H7 (cell line): ENCODE measurements at regions not wholly inside any gene's neighbourhood (a gene's known extent, or its start where the extent isn't known, plus 50 kb on each side); places are given as distances from the start of the nearest gene placed in this dataset.

Experiments used
- DNase-seq: peaks from one replicate; pipeline ENCODE4 v3.0.0; 2012
- H3K27me3 ChIP-seq: 2 replicates; pipeline ENCODE4 v1.6.0; 2011; ENCODE audit warnings: mild to moderate bottlenecking, low read length; ENCODE audit not compliant: control insufficient read depth, insufficient read depth
- H3K36me3 ChIP-seq: replicated peaks from 2 replicates; pipeline ENCODE4 v1.5.1; 2011; ENCODE audit warnings: low read length; ENCODE audit not compliant: control insufficient read depth, insufficient read depth
- H3K4me3 ChIP-seq: 2 replicates; pipeline ENCODE4 v1.5.1; 2011; ENCODE audit warnings: low read depth, mild to moderate bottlenecking, control low read depth, low read length, moderate library complexity; ENCODE audit not compliant: insufficient read depth

DNA sequence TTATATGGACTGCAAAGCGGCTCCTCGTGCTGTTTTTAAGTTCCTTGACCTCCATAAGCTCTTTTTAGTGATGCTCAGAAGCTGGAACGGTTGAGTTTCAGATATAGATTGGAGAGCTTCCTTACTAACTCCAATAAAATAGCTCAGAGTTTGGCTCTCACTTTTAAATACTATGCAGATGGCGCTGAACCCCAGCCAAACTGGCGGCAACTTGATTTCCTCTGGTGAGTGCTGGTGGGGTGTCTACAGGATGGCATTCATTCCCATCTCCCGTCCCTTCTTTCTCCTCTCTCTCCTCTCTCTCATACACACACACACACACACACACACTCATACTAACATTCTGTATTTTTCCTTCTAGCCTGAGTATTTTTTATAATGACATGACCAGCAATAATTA, 346.3 kb downstream of the ETNK1 start:
- H3K4me3 ChIP-seq, result no peak overlapping the region
- no peaks in the 10 kb centered on the region for H3K36me3 ChIP-seq
- no peaks in the 10 kb centered on the region for H3K27me3 ChIP-seq
- DNase-seq, result no peak

DNA sequence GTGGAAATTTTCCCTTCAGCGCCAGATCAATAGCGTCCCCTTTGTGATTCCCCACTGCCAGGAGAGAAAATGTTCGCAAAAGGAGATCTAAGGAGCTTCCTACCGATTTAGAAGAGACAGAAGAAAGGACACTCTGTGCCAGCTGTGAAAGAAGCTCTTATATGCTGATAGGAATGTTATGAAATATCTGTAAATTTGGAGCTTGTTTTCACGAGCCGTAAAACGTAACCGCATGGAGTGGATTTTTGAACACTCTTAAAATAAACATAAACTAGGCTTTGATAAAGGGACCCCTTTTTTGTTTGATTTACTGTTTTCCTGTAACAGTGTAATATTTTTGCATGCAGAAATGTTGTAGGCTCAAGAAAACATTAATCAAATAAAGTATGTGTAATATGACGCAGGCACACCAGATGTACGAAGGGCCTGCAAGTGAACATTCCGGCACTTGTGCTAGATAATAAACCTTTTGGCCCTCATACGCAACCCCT, 346.8 kb downstream of the ETNK1 start:
- Histone ChIP-seq H3K4me3 (no peak overlapping the region), H3K36me3 (no peaks in the 10 kb centered on the region), H3K27me3 (no peaks in the 10 kb centered on the region)
- no peak for DNase-seq

DNA sequence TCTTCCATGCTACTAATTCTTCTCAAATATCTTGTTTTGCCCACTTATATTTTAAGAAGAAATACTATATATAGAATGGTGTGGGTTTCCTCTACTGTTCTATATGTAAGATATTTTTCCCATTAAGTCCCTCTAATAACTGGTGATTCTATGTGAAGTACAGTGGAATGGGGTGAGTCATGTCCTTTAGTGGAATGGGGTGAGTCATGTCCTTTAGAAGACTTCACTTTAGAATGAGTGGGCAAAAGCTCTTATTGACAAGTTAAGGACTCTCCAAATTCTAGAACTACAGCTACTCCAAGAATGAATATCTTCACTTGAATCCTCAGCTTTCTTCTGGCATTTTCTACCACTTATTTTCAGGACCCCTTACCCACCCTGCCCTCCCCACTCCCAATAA, 349.9 kb downstream of the ETNK1 start:
- Histone ChIP-seq H3K27me3 (no peaks in the 10 kb centered on the region), H3K36me3 (no peaks in the 10 kb centered on the region), H3K4me3 (no peak overlapping the region)
- DNase-seq, result no peak

DNA sequence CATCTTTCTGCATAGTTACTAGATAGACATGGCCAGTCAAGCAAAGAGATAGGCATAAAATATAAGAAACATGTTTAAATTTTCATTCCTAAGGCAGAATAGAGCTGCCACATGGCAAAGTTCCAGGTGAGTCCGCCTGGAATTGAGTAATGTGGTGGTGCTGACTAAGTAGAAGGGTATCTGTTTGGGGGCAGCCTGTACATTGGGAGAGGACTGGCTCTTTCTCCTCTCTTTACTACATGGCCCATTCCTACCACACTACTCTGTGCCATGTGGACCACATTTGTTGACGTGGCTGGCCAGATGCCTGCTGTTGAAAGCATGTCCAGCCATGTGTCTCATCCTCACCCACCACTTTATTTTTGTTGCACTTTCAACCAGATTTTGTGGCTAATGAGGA, 354.0 kb downstream of the ETNK1 start:
- no peaks in the 10 kb centered on the region for H3K36me3 ChIP-seq

DNA sequence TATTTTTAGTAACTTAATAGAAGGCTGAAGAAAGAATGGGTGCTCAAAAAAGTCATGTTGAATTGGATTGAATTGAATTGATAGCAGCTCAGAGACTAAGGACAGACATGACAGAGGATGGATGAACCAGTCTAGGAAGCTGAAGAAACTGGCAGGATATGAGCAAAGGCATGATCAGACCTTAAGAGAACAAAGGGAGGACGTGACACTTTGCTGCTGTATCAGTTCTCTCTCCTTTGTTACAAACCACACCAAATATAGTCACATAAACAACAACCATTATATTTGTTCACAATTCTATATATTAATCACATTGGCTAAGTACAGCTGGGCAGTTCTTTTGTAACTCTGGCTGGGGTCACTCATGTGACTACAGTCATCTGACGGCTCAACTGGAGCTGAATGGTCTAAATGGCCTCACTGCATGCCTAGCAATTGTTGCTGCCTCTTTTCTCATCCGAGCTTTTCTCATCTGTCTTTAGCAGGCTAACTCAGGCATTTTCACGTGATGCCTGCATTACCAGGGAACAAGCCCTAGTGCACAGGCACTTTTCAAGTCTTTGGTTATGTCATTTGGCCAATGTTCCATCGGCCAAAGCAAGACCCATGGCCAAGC, 355.0 kb downstream of the ETNK1 start:
- no peak overlapping the region for H3K4me3 ChIP-seq
- H3K36me3 ChIP-seq, result no peaks in the 10 kb centered on the region
- H3K27me3 ChIP-seq, result no peaks in the 10 kb centered on the region
- DNase-seq, result no peak

More for the DNA sequence above, 354.0 kb downstream of the ETNK1 start:
- Histone ChIP-seq H3K4me3 (no peak overlapping the region), H3K27me3 (no peaks in the 10 kb centered on the region)
- no peak for DNase-seq

DNA sequence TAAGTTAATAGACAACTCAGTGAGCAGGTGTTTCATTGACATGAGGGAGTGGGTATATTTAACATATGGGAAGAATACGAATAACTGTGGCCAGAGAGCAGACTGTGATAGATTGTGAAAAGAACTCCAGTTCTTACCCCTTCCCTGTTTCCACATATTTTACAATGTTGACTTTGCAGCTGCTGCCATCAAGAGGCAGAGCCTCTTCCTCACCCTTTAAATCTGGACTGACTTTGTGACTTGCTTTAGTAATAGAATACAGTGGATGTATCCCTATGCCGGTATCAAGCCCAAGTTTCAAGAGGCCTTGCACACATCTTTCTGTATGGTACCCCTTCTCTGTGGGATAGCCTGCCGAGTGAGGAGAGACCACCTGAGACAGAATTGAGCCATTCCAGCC, 356.7 kb downstream of the ETNK1 start:
- DNase-seq, result peak; percentile 12
- no peak overlapping the region for H3K4me3 ChIP-seq
- H3K36me3 ChIP-seq, result no peaks in the 10 kb centered on the region
- no peaks in the 10 kb centered on the region for H3K27me3 ChIP-seq

DNA sequence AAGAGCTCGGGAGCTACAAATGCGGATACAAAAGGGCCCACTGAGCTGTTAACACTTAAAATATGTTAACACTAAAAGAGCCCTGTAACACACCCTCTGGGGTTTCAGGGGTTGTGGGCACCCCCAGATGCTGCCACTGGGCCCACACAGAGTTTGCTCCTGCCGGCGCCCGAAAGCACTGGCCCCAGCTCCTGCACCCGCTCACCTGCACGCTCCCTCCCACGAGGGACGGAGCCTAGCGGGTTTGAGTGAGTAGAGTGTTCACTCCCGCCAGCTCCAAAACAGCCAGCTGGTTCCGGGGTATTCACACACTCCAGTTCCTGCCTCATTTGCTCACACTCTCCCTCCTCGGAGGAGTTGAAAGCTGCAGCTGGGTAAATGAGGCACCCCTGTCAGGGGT, 357.7 kb downstream of the ETNK1 start:
- no peak for DNase-seq
- H3K27me3 ChIP-seq, result no peaks in the 10 kb centered on the region
- H3K36me3 ChIP-seq, result no peaks in the 10 kb centered on the region

DNA sequence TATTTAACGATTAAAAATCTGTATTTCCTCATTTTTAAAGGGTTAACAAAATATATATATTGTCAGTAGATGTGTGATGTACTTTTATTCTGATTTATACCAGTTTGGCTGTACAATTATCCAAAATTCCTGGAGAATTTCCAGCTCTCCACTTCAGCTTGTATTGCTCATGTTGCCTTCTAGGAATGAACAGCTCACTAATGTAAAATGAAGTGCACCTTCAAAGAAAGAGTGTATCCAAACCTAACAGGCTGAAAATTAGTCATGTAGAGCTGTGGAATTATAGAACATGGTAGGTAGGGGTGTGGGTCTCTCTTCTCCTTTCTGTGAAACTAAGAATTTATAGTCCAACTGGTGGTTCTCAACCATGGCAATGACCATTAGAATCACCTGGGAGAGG, 362.0 kb downstream of the ETNK1 start:
- Histone ChIP-seq H3K27me3 (no peaks in the 10 kb centered on the region), H3K36me3 (no peaks in the 10 kb centered on the region), H3K4me3 (no peak overlapping the region)
- DNase-seq, result no peak

More for the DNA sequence above, 357.7 kb downstream of the ETNK1 start:
- no peak overlapping the region for H3K4me3 ChIP-seq

DNA sequence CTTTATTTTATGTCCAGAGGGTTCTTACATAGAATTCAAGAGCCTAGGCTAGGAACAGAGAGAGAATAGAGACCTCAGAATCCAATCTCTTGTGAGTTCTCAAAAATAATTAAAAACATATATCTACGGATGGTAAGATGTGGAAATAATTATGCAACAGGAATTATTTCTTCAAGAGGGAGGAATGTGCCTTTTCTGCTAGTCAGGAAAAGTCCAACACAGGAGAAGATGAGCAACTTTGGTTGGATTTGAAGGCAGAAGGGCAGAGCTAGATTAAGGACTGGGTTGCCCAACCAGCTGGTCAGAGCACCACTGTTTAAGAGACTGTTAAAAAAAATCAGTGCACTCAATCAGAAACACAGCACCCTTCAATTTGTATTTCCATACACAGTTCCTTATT, 365.5 kb downstream of the ETNK1 start:
- no peak overlapping the region for H3K4me3 ChIP-seq
- H3K36me3 ChIP-seq, result no peaks in the 10 kb centered on the region
- no peak for DNase-seq
- no peaks in the 10 kb centered on the region for H3K27me3 ChIP-seq

DNA sequence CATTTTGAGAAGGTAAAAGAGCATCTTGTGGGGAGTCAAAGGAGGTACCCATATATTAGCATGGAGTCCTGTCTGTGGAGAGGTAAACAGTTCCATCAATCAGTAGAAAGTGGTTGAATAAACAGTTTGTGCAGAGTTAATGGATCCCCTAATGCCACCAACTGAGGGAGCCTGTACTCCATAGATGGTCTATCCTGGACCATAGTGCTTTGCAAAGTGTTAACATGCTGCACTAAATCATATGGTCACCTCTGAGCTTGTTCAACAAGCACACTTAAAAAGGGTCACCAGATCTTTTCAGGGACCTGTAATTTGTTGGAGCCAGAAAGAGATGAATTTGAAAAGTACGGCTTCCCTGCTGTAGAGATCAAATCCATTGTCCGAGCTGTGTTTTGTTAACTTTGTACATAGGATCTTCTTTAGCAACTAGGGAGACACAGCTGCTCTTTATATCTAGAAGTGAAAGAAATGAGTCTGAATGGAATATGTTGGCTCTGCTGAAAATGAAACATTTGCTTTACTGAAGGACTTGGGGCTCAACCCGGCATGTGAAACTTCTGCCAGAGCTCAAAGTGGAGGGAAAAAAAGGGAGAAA, 366.4 kb downstream of the ETNK1 start:
- Histone ChIP-seq H3K4me3 (no peak overlapping the region), H3K27me3 (no peaks in the 10 kb centered on the region), H3K36me3 (no peaks in the 10 kb centered on the region)
- no peak for DNase-seq

DNA sequence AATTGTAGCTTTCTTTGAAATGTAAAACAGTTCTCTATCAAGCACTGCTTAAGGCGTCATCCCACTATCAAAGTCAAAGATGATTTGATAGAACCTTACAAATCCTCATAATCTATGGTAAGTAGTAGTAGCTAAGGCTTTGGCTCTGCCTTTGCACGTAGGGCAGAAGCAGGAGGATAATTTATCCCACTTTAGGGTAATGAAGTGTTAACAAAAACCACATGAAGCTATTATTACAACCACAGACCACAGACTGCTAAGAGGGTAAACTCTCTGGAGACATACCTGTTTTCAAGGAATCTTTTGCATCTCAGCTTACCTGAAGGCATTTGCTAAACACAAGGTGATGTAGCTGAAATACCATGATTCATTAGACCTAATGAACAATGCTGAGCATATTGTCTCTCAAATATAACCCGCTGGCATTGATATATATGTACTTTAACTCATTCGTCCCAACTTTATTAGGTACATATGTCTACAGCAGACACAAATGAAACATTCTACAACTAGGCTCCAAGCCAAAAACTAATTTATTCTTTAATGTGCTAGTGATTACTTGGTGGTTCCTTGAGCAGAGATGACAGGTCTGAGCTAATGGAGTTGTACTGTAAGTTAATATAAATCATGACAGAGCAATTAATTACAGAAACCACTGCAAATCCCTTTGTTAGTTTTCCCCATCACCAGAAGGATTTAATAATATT, 368.8 kb downstream of the ETNK1 start:
- Histone ChIP-seq H3K36me3 (no peaks in the 10 kb centered on the region), H3K27me3 (no peaks in the 10 kb centered on the region), H3K4me3 (no peak overlapping the region)
- no peak for DNase-seq

DNA sequence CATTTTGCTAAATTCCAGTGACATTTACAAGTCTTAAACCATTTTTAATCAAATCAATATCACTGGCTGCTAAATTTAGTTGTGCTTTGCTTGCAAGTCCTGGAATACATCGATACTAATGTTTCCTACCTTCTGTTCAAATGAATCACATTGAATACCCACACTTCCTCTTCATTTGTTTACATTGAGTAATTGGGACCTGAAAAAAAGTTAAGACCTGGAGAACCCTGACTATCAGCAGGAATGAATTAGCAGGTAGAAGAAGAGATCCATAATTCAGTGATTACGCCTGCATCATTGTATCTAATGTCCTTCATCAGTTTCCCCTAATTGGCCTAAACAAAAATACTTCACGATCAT, 369.3 kb downstream of the ETNK1 start:
- Histone ChIP-seq H3K27me3 (no peaks in the 10 kb centered on the region), H3K36me3 (no peaks in the 10 kb centered on the region), H3K4me3 (no peak overlapping the region)
- no peak for DNase-seq

DNA sequence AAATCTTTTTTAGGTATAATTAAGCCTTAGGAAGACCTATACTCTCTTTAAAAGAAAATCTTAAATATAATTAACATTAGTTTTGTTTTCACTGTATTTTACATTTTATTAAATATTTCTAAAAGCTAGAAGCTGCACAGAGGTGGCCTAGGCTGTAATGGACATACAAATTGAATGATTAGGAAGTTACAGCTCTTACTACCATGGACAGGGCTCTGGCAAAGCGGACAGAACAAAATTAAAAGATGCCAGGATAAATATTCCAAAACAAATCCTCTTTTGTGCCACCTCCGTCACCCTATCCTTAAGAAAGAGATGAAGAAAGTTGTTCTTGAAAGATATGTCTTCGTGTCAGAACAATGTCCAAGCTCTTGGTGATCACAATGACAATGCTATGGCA, 376.5 kb downstream of the ETNK1 start:
- Histone ChIP-seq H3K4me3 (no peak overlapping the region), H3K36me3 (no peaks in the 10 kb centered on the region), H3K27me3 (no peaks in the 10 kb centered on the region)
- DNase-seq, result no peak

DNA sequence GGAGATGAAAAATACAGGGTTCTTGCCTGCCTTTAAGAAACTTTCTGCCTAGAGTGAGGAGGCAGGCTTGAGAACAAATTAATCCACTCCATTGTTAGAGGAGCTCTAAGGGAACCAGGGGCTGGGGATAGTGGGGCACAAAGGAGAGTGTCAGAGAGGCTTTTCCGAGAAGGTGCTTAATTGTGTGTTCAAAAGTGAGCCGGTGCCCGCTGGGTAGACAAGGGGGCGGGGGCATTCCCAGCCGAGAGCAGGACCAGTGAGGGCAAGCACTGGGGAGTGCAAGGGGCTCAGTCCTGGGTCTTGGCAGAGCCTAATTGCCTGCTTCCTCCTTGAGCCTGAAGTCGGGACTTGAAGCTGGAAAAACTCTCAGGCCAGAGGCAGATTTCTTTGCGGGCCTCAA, 377.4 kb downstream of the ETNK1 start:
- no peaks in the 10 kb centered on the region for H3K36me3 ChIP-seq
- DNase-seq, result no peak
- H3K27me3 ChIP-seq, result no peaks in the 10 kb centered on the region
- no peak overlapping the region for H3K4me3 ChIP-seq

DNA sequence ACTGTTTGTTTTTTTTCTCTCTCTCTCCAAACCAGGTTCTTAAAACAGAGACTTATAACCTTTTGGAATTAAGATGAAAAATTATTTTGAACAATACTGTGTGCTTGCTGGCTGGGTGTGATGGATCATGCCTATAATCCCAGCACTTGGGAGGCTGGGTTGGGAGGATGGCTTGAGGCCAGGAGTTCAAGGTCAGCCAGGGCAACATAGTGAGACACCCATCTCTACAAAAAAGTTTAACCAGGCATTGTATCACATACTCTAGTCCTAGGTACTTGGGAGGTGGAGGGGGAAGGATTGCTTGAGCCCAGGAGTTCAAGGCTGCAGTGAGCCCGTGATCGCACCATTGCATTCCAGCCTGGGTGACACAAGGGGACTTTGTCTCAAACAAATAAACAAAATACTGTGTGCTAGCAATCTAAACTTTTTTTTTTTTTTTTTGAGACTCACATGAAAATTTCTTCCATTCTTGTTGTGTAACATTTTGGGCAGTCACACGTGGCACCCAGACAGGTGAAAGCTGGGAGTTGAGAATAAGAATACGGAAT, 379.6 kb downstream of the ETNK1 start:
- Histone ChIP-seq H3K36me3 (no peaks in the 10 kb centered on the region), H3K4me3 (no peak overlapping the region), H3K27me3 (no peaks in the 10 kb centered on the region)
- no peak for DNase-seq
